CD14-positive monocyte (primary cell): ENCODE measurements at regions not wholly inside any gene's neighbourhood (a gene's known extent, or its start where the extent isn't known, plus 50 kb on each side); places are given as distances from the start of the nearest gene placed in this dataset.

Experiments
- DNase-seq, 3 donors: peaks; one replicate each; pipeline ENCODE4 v3.0.0-alpha.2; 2011 to 2022
- H2AFZ ChIP-seq: 2 replicates; pipeline ENCODE4 v1.6.0; 2012; ENCODE audit warnings: mild to moderate bottlenecking, low read depth, low read length, inconsistent platforms; ENCODE audit not compliant: insufficient read depth, poor library complexity, severe bottlenecking
- H3K27ac ChIP-seq, 2 donors: 1 replicate in 1 of 2; 2 replicates in 1 of 2; pipeline ENCODE4 v1.5.1; 2012 to 2013; ENCODE audit warnings: low read length in 2 of 2, control low read depth in 1 of 2, inconsistent platforms in 1 of 2, low read depth in 1 of 2, mild to moderate bottlenecking in 1 of 2
- H3K27me3 ChIP-seq, 2 donors: one replicate each; pipeline versions ENCODE4 v1.6.0 to v1.6.1; 2011 to 2013; ENCODE audit warnings: low read length in 2 of 2; ENCODE audit not compliant: control insufficient read depth in 2 of 2, insufficient read depth in 2 of 2
- H3K36me3 ChIP-seq, 2 donors: replicated peaks in 1 of 2; 1 replicate in 1 of 2; 2 replicates in 1 of 2; pipeline versions ENCODE4 v1.5.1 to v1.6.1; 2012 to 2013; ENCODE audit warnings: low read length in 2 of 2, control low read depth in 1 of 2, inconsistent platforms in 1 of 2, mild to moderate bottlenecking in 1 of 2; ENCODE audit not compliant: insufficient read depth in 2 of 2, control insufficient read depth in 1 of 2
- H3K4me1 ChIP-seq, 2 donors: 1 replicate in 1 of 2; 2 replicates in 1 of 2; pipeline versions ENCODE4 v1.5.1 to v1.6.1; 2012 to 2013; ENCODE audit warnings: low read length in 2 of 2, control low read depth in 1 of 2, inconsistent platforms in 1 of 2, mild to moderate bottlenecking in 1 of 2, moderate library complexity in 1 of 2; ENCODE audit not compliant: insufficient read depth in 2 of 2, control insufficient read depth in 1 of 2
- H3K4me2 ChIP-seq: replicated peaks from 2 replicates; pipeline ENCODE3; 2012; ENCODE audit warnings: low read length, moderate library complexity, mild to moderate bottlenecking; ENCODE audit not compliant: poor library complexity, severe bottlenecking; ENCODE audit errors: extremely low read depth
- H3K4me3 ChIP-seq, 3 experiments: fragments of 200-600 bp in 1 of 3; sonication (generic) in 1 of 3; replicated peaks in 1 of 3; 1 replicate in 2 of 3; 2 replicates in 1 of 3; pipeline ENCODE4 v1.5.1; 2011 to 2013; ENCODE audit warnings: low read length in 3 of 3, mild to moderate bottlenecking in 3 of 3, control low read depth in 2 of 3, low read depth in 2 of 3, inconsistent platforms in 1 of 3, moderate library complexity in 1 of 3
- H3K79me2 ChIP-seq: 2 replicates; pipeline ENCODE4 v1.6.0; 2012; ENCODE audit warnings: mild to moderate bottlenecking, control low read depth, inconsistent platforms, low read length, moderate library complexity; ENCODE audit not compliant: insufficient read depth
- H3K9ac ChIP-seq: 2 replicates; pipeline ENCODE4 v1.6.0; 2017; ENCODE audit warnings: low read length, mild to moderate bottlenecking; ENCODE audit not compliant: insufficient read depth, poor library complexity, severe bottlenecking
- H3K9me3 ChIP-seq, 2 donors: replicated peaks in 1 of 2; 1 replicate in 1 of 2; 2 replicates in 1 of 2; pipeline versions ENCODE4 v1.5.1 to v1.6.1; 2012 to 2013; ENCODE audit warnings: low read length in 2 of 2, control low read depth in 1 of 2; ENCODE audit not compliant: control insufficient read depth in 1 of 2, insufficient read depth in 1 of 2
- H4K20me1 ChIP-seq: 2 replicates; pipeline ENCODE4 v1.6.0; 2012; ENCODE audit warnings: mild to moderate bottlenecking, low read length, control low read depth, moderate library complexity; ENCODE audit not compliant: insufficient read depth
- H3K27ac Mint-ChIP-seq, 7 donors: one replicate each; pipeline ENCODE4 v1.8.0; 2020; ENCODE audit warnings: mild to moderate bottlenecking in 7 of 7, mixed read lengths in 7 of 7, moderate library complexity in 6 of 7, inconsistent platforms in 2 of 7
- H3K27me3 Mint-ChIP-seq, 3 donors: one replicate each; pipeline ENCODE4 v1.8.0; 2021 to 2022; ENCODE audit warnings: low read depth in 3 of 3, mild to moderate bottlenecking in 3 of 3, mixed read lengths in 3 of 3, moderate library complexity in 3 of 3, inconsistent platforms in 1 of 3
- H3K36me3 Mint-ChIP-seq, 2 donors: one replicate each; pipeline ENCODE4 v1.8.0; 2020; ENCODE audit warnings: mixed read lengths in 2 of 2, inconsistent platforms in 1 of 2, mild to moderate bottlenecking in 1 of 2
- H3K4me1 Mint-ChIP-seq: one replicate; pipeline ENCODE4 v1.8.0; 2020; ENCODE audit warnings: mild to moderate bottlenecking, mixed read lengths
- H3K4me3 Mint-ChIP-seq, 2 donors: one replicate each; pipeline ENCODE4 v1.8.0; 2020; ENCODE audit warnings: mild to moderate bottlenecking in 2 of 2, mixed read lengths in 2 of 2, moderate library complexity in 1 of 2
- H3K9me3 Mint-ChIP-seq, 7 donors: one replicate each; pipeline ENCODE4 v1.8.0; 2020 to 2022; ENCODE audit warnings: mixed read lengths in 7 of 7, mild to moderate bottlenecking in 6 of 7, moderate library complexity in 6 of 7, inconsistent platforms in 2 of 7
- WGBS: methylation state at CpG from one replicate; pipeline ENCODE4 v1.1.5; 2013; ENCODE audit warnings: missing lambda C conversion rate; ENCODE audit not compliant: insufficient coverage; 5-methylcytosine and 5-hydroxymethylcytosine counted together
- intact Hi-C, 2 donors: fragments of 100-400 bp; cut with micrococcal nuclease; formaldehyde crosslinking; loops; one replicate each; pipeline versions ENCODE4 v1.15.0 to v1.15.1; 2023
- TF ChIP-seq, protein P1 (sequence below): fragments of 200-600 bp; IDR thresholded peaks from one replicate; pipeline ENCODE4 v1.8.0; 2022; ENCODE audit warnings: antibody characterized with exemption, mild to moderate bottlenecking

DNA sequence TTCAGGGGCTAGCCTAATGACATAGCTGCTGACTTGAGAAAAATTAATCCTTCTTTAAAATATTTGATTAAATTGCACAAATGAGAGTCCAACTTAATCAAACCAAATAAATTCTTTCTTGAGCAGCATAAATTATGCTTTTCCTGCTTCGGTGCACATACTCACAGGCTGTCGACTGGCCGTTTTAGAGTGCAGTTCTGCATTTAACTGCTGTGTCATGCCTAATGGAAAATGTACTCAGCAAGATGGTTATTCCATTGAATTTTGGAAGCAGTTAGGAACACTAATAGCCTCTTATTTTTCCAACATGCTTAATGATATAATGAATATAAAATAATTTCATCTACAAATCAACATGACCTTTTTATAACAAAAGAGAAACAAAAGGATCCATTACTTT lies 266.1 kb upstream of the LRIG3 start:
- WGBS: 0% methylated on average over 3 of the region's 3 CpGs
- no peak for DNase-seq
- intact Hi-C loops: no loop called here
- Histone ChIP-seq H3K36me3 (no peaks in the 10 kb centered on the region), H4K20me1 (no peaks in the 10 kb centered on the region), H3K4me1 (no peaks in the 10 kb centered on the region), H3K9ac (no peak overlapping the region), H3K27ac (no peak overlapping the region), H2AFZ (no peak overlapping the region), H3K79me2 (no peaks in the 10 kb centered on the region), H3K9me3 (no peaks in the 10 kb centered on the region), H3K4me3 (no peak overlapping the region), H3K27me3 (no peaks in the 10 kb centered on the region), H3K4me2 (no peak overlapping the region)
- Mint-ChIP-seq H3K27ac (no peak overlapping the region), H3K27me3 (peaks cover 0 to 3% (median 0%) of the 10 kb centered on the region in 3 donors), H3K9me3 (no peaks in the 10 kb centered on the region), H3K4me1 (peaks cover 5% of the 10 kb centered on the region), H3K36me3 (no peaks in the 10 kb centered on the region), H3K4me3 (no peak overlapping the region)
- TF ChIP-seq, protein P1, sequence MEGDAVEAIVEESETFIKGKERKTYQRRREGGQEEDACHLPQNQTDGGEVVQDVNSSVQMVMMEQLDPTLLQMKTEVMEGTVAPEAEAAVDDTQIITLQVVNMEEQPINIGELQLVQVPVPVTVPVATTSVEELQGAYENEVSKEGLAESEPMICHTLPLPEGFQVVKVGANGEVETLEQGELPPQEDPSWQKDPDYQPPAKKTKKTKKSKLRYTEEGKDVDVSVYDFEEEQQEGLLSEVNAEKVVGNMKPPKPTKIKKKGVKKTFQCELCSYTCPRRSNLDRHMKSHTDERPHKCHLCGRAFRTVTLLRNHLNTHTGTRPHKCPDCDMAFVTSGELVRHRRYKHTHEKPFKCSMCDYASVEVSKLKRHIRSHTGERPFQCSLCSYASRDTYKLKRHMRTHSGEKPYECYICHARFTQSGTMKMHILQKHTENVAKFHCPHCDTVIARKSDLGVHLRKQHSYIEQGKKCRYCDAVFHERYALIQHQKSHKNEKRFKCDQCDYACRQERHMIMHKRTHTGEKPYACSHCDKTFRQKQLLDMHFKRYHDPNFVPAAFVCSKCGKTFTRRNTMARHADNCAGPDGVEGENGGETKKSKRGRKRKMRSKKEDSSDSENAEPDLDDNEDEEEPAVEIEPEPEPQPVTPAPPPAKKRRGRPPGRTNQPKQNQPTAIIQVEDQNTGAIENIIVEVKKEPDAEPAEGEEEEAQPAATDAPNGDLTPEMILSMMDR: no peak

DNA sequence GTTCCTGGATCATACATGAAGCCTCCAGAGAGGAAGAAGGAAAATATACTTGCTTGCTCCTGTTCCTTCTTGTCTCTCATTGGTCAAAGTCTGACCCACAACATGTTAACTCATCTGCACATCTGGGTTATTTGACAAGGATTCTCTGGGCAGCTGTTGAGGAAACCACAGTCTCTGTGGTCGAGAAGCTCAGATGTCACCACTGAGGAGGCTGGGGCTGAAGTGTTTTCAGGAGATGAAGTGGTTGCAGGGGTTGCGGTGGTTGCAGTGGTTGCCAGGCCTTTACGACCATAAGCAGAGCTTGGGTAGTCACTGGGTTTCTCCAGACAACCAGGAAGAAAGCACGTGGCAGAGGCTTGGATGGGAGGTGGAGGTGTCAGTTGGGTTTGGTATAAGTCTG lies 265.0 kb upstream of the LRIG3 start:
- no peaks in the 10 kb centered on the region for H4K20me1 ChIP-seq
- no peaks in the 10 kb centered on the region for H3K36me3 Mint-ChIP-seq
- peaks cover 5% of the 10 kb centered on the region for H3K4me1 Mint-ChIP-seq
- H3K79me2 ChIP-seq: no peaks in the 10 kb centered on the region
- TF ChIP-seq, protein P1: no peak
- H3K9ac ChIP-seq: no peak overlapping the region
- H3K4me1 ChIP-seq: no peaks in the 10 kb centered on the region
- no peak overlapping the region for H3K27ac ChIP-seq
- H3K27me3 Mint-ChIP-seq: peaks cover 0 to 3% (median 0%) of the 10 kb centered on the region in 3 donors
- H3K4me3 ChIP-seq: no peak overlapping the region
- H3K9me3 ChIP-seq: no peaks in the 10 kb centered on the region
- H3K27me3 ChIP-seq: no peaks in the 10 kb centered on the region
- no peaks in the 10 kb centered on the region for H3K36me3 ChIP-seq
- H3K9me3 Mint-ChIP-seq: no peaks in the 10 kb centered on the region
- H2AFZ ChIP-seq: no peak overlapping the region
- no peak for DNase-seq
- intact Hi-C loops: no loop called here
- H3K27ac Mint-ChIP-seq: peak overlapping the region in 1 of 7 donors; percentile 72
- no peak overlapping the region for H3K4me2 ChIP-seq
- no peak overlapping the region for H3K4me3 Mint-ChIP-seq
- 0% methylated on average over 3 of the region's 4 CpGs for WGBS
